ENCODE measurements at regions not wholly inside any gene's neighbourhood (a gene's known extent, or its start where the extent isn't known, plus 50 kb on each side); places are given as distances from the start of the nearest gene placed in this dataset.

GRCh38 chr14:55771242-55771981 lies 191.4 kb downstream of the KTN1 start:
- no peaks in the 10 kb centered on the region for H3K27me3 Mint-ChIP-seq (ENCODE audit: unreplicated experiment)
- H3K4me1 Mint-ChIP-seq (ENCODE audit: low read depth, unreplicated experiment): no peaks in the 10 kb centered on the region
- H3K27ac Mint-ChIP-seq (ENCODE audit: unreplicated experiment): no peak overlapping the region
- no peaks in the 10 kb centered on the region for H3K9me3 Mint-ChIP-seq (ENCODE audit: unreplicated experiment)
- DNase-seq: no peak
- H3K36me3 Mint-ChIP-seq (ENCODE audit: unreplicated experiment): peaks cover 6% of the 10 kb centered on the region
- no peak for TF ChIP-seq CTCF (IDR thresholded peaks at IDR 0.05; ENCODE audit: partially characterized antibody, unreplicated experiment)
- no peak overlapping the region for H3K4me3 Mint-ChIP-seq (ENCODE audit: unreplicated experiment)

GRCh38 chr14:55772486-55772885 lies 192.5 kb downstream of the KTN1 start:
- Mint-ChIP-seq H3K27ac (ENCODE audit: unreplicated experiment) (no peak overlapping the region), H3K27me3 (ENCODE audit: unreplicated experiment) (no peaks in the 10 kb centered on the region), H3K36me3 (ENCODE audit: unreplicated experiment) (peaks cover 6% of the 10 kb centered on the region), H3K4me3 (ENCODE audit: unreplicated experiment) (no peak overlapping the region), H3K4me1 (ENCODE audit: low read depth, unreplicated experiment) (no peaks in the 10 kb centered on the region), H3K9me3 (ENCODE audit: unreplicated experiment) (peaks cover 2% of the 10 kb centered on the region)
- TF ChIP-seq CTCF (IDR thresholded peaks at IDR 0.05; ENCODE audit: partially characterized antibody, unreplicated experiment): no peak
- DNase-seq: no peak

- TF ChIP-seq CTCF (IDR thresholded peaks at IDR 0.05; ENCODE audit: partially characterized antibody, unreplicated experiment): no peak
- H3K9me3 Mint-ChIP-seq (ENCODE audit: unreplicated experiment): peaks cover 2% of the 10 kb centered on the region
Observed at GRCh38 chr14:55773312-55773711, 193.3 kb downstream of the KTN1 start.

GRCh38 chr14:55773984-55774545 lies 194.1 kb downstream of the KTN1 start:
- Mint-ChIP-seq H3K4me3 (ENCODE audit: unreplicated experiment) (no peak overlapping the region), H3K27ac (ENCODE audit: unreplicated experiment) (no peak overlapping the region), H3K36me3 (ENCODE audit: unreplicated experiment) (no peaks in the 10 kb centered on the region), H3K4me1 (ENCODE audit: low read depth, unreplicated experiment) (no peaks in the 10 kb centered on the region), H3K27me3 (ENCODE audit: unreplicated experiment) (no peaks in the 10 kb centered on the region), H3K9me3 (ENCODE audit: unreplicated experiment) (peaks cover 2% of the 10 kb centered on the region)
- no peak for DNase-seq
- no peak for TF ChIP-seq CTCF (IDR thresholded peaks at IDR 0.05; ENCODE audit: partially characterized antibody, unreplicated experiment)

More at GRCh38 chr14:55773312-55773711, 193.3 kb downstream of the KTN1 start:
- DNase-seq: no peak
- no peak overlapping the region for H3K4me3 Mint-ChIP-seq (ENCODE audit: unreplicated experiment)
- no peaks in the 10 kb centered on the region for H3K4me1 Mint-ChIP-seq (ENCODE audit: low read depth, unreplicated experiment)
- no peak overlapping the region for H3K27ac Mint-ChIP-seq (ENCODE audit: unreplicated experiment)
- no peaks in the 10 kb centered on the region for H3K27me3 Mint-ChIP-seq (ENCODE audit: unreplicated experiment)
- H3K36me3 Mint-ChIP-seq (ENCODE audit: unreplicated experiment): peaks cover 1% of the 10 kb centered on the region

GRCh38 chr14:55777877-55778276 lies 197.9 kb downstream of the KTN1 start:
- DNase-seq: no peak
- H3K9me3 Mint-ChIP-seq (ENCODE audit: unreplicated experiment): peaks cover 2% of the 10 kb centered on the region
- no peaks in the 10 kb centered on the region for H3K36me3 Mint-ChIP-seq (ENCODE audit: unreplicated experiment)
- no peak overlapping the region for H3K27ac Mint-ChIP-seq (ENCODE audit: unreplicated experiment)
- H3K4me3 Mint-ChIP-seq (ENCODE audit: unreplicated experiment): no peak overlapping the region
- no peaks in the 10 kb centered on the region for H3K4me1 Mint-ChIP-seq (ENCODE audit: low read depth, unreplicated experiment)
- H3K27me3 Mint-ChIP-seq (ENCODE audit: unreplicated experiment): peaks cover 1% of the 10 kb centered on the region
- no peak for TF ChIP-seq CTCF (IDR thresholded peaks at IDR 0.05; ENCODE audit: partially characterized antibody, unreplicated experiment)

Measured in glutamatergic neuron (in vitro differentiated cells).